Gastroesophageal sphincter (tissue), 2 donors: ENCODE measurements at regions not wholly inside any gene's neighbourhood (a gene's known extent, or its start where the extent isn't known, plus 50 kb on each side); places are given as distances from the start of the nearest gene placed in this dataset.

Source experiments
- EP300 ChIP-seq: sonication (generic); formaldehyde crosslinking; IDR thresholded peaks from one replicate; pipeline ENCODE4 v1.6.1; 2017; ENCODE audit warnings: antibody characterized with exemption, mild to moderate bottlenecking
- POLR2A ChIP-seq, 2 donors: fragments of 450-650 bp; IDR thresholded peaks; one replicate each; pipeline ENCODE4 v1.6.1; 2017; ENCODE audit warnings: antibody characterized with exemption in 2 of 2, mild to moderate bottlenecking in 2 of 2, moderate library complexity in 1 of 2

GRCh38 chr14:56005191-56006053 is 112.8 kb upstream of the PELI2 start:
- no peak for TF ChIP-seq EP300
- no peak for TF ChIP-seq POLR2A (IDR thresholded peaks at IDR 0.05)
